ENCODE measurements at regions not wholly inside any gene's neighbourhood (a gene's known extent, or its start where the extent isn't known, plus 50 kb on each side); places are given as distances from the start of the nearest gene placed in this dataset.
"Not testable (repeated sequence)": the region's sequence is repeated elsewhere in the genome, so short reads cannot be mapped to it uniquely, and the experiment has no call there.

- DNase-seq (ENCODE audit: low read depth in 3 of 3) = no peak
Measured at GRCh38 chrX:128780934-128781333, 728.7 kb upstream of the ACTRT1 start.

- DNase-seq (ENCODE audit: low read depth in 3 of 3) = no peak
Measured at GRCh38 chrX:128769495-128769894, 717.3 kb upstream of the ACTRT1 start.

DNA sequence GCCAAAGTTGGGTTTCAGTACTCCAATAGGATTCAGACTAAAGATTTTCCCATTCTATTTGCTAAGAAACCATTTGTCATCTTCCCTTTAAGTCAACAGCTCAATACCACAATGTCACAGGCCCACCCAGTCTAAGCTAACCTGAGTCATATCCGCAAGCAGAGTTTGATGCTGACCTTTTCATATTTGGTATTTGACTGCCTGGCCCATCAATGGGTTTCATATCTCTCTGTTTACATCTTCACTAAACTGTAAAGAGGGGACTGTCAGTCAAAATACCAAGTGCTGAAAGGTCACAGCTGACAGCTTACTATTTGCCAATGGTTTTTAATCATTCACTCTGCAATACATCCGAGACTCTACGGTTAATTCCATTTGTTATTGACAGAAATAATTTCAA, 707.5 kb upstream of the ACTRT1 start:
- DNase-seq (ENCODE audit: low read depth in 3 of 3) = no peak

- DNase-seq (ENCODE audit: low read depth in 3 of 3) = no peak
Measured at GRCh38 chrX:128759177-128759576, 707.0 kb upstream of the ACTRT1 start.

DNA sequence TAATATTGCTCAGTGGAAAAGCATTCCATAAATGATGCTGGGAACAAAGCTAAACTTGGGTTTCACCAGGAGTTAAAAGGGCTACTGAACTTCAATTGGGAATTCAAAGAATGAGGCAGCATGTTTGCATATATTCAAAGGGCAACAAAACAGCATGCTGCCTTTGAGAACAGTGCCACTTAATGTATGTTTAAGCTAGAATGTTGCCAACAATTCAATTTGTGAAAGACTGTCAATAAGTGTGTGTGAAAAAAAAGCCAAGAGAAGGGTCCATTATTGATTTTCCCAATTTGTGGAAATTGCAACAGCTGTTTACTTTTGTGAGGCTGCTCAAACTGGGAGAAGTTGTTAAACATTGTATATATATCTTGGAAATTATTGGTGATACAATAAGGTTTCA, 701.9 kb upstream of the ACTRT1 start:
- DNase-seq (ENCODE audit: low read depth in 3 of 3) = no peak

DNA sequence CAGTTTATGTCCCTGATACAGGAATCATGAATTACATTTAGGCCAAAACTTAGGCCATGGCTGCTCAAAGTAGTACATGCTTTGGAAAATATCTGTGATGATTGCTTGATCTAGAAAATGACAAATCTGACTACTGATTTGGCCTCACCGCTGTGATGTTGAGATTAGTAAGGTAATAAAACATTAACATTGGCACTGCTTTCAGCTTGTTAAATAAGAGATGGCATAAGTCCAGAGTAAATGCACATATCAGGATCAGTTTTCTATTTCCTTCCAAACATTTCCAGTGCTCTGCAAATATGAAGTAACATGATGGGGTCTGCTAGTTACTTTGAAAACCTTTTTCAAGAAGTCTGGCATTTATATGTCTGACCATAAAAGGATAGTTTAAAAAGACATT, 687.3 kb upstream of the ACTRT1 start:
- no peak for DNase-seq (ENCODE audit: low read depth in 3 of 3)

DNA sequence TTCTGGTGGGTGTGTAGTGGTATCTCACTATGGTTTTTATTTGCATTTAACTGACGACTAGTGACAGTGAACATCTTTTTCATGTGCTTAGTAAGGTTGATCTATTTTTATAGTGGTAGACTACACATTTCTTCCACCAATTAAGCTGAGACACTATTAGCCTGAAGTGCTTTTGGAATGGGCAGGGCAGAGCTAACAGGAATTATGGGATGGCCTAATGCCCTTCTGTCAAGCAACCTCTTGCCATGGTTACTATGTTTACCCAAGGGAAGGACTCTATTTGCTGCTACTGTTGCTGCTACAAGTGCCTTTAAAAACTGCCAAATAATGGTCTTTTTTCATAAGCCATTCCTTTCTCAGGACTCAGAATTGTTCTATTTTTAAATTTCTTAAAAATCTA, 676.7 kb upstream of the ACTRT1 start:
- DNase-seq (ENCODE audit: low read depth in 3 of 3) = no peak

DNA sequence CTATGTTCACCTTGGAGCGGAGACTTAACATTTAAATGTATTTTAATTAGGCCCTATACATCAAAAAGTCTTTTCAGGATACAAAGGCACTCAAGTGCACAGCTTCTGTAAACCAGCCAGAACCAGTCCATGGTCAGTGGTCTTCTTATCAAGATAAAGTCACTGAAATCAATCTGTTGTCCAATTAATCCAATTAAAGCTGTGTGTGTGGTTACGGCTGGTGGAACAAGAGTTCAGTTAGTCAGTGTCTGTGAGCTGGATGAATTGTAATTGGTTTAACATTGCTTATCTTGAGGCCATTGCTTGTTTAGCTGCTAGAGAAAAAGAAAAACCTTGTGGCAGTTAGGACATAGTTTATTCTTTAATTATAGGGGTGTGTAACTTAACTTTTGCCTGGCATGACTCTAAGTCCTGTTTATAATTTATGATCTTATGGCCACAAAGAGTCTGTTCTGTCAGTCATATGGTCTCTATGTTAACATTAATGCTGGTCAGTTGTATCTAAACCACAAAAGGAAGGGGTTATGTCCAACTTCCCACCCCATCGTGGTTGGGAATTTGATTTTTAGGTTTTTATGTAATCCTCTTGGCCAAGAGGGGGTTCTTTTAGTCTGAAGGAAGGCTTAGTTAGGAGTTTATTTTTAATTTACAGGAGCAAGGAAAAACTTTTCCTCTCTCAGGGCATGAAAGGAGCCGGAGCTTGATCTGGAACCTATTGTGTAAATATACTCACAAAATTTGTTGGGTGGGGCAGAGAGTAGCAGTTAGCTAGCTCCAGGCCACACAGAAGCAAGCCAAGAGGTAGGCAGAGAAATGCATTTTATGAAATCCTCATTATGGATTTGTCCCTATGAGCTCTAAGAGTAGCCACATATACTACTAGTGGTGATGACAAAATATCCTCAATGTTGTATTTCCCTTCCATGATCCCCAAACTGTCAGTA, 665.7 kb upstream of the ACTRT1 start:
- DNase-seq (ENCODE audit: low read depth in 3 of 3) = no peak

DNA sequence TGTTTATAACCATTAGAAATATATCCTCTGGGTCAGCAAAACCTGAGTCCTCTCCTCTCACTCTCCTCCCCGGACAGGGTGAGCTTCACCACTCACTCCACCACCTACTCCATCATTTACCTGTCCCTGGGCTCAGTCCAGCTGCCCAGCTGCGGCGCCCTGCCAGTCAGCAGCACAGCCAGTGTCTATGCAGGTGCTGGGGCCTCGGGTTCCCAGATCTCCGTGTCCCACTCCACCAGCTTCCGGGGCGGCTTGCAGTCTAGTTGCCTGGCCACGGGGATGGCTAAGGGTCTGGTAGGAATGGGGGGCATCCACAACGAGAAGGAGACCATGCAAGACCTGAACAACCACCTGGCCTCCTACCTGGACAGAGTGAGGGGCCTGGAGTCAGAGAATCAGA, 662.2 kb upstream of the ACTRT1 start:
- DNase-seq (ENCODE audit: low read depth in 3 of 3) = no peak

DNA sequence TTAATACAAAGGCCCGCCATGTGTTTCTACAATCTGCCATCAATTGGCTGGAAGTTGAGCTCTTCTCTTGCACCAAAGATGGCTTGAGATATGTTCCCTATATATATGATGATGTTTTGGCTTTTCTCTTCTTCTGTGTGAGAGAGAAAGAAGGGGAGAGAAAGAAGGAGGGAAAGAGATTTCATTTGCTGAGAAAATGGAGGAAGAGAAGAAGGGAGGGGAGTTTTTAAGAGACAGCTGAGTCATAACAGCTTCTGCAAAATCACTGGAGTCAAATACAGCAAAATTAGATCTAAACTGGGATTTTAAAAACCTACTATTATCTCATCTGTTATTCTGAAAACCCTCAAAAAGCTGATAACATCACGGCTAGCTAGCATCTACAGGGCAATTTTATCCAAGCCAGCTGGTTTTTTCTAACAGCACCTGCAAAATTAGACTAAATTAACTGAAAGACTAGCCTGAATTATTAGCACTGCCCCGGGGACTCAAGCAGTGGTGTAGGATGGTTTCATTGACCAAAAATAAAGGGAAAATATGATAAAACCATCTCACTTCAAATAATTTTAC, 647.6 kb upstream of the ACTRT1 start:
- DNase-seq (ENCODE audit: low read depth in 3 of 3) = no peak

GRCh38 chrX:128698573-128699181, 646.5 kb upstream of the ACTRT1 start:
- DNase-seq (ENCODE audit: low read depth in 3 of 3) = no peak

- no peak for DNase-seq (ENCODE audit: low read depth in 3 of 3)
Measured at GRCh38 chrX:128691872-128692271, 639.7 kb upstream of the ACTRT1 start.

DNA sequence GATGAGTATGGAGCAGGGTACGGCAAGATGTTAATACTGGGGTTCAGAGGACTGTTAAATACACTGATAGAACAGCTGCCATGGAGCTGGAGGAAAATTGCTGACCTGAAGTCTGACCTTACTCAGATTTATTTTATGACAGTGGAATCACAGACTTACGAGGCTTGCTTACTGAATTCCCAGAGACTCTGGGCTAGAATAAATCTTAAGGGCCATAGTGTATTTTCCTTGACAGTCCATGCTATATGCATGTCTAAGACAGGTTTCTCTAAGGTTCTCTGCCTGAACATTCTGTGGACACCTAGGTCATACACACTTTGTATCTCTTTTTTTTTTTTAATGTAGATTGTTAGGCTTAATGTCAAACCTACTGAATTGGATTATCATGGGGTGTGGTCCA, 633.2 kb upstream of the ACTRT1 start:
- no peak for DNase-seq (ENCODE audit: low read depth in 3 of 3)

DNA sequence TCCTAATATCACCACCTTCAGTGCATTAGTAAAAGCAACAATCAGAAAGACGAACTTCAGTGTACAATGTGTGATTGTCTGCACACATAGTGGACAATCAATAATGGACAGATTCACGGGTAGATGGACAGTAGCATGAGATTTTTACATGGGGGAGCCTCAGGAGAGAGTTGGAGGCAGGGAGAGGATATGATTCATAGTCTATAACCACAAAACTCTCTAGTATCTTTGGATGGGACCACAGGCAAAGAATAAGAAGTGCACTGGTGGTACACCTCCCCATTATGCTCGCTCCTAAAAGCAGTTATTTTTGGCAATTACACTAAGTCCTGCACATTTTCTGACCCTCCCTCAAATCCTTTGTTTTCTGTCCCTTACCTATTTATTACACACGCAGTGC, 624.4 kb upstream of the ACTRT1 start:
- DNase-seq (ENCODE audit: low read depth in 3 of 3) = no peak

DNA sequence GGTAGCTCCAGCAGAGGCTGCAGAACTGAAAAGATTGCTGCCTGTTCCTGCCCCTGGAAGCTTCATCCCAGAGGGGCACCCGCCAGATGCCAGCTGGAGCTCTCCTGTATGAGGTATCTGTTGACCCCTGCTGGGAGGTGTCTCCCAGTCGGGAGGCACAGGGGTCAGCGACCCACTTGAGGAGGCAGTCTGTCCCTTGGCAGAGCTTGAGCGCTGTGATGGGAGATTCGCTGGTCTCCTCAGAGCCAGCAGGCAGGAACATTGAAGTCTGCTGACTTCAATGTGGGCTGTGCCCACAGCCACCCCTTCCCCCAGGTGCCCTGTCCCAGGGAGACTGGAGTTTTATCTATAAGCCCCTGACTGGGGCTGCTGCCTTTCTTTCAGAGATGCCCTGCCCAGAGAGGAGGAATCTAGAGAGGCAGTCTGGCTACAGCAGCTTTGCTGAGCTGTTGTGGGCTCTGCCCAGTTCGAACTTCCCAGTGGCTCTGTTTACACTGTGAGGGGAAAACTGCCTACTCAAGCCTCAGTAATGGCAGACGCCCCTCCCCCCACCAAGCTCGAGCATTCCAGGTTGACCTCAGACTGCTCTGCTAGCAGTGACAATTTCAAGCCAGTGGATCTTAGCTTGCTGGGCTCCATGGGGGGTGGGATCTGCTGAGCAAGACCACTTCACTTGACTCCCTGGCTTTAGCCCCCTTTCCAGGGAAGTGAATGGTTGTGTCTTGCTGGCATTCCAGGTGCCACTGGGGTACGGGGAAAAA, 622.3 kb upstream of the ACTRT1 start:
- DNase-seq (ENCODE audit: low read depth in 3 of 3) = not testable (repeated sequence)

- DNase-seq (ENCODE audit: low read depth in 3 of 3) = no peak
Measured at GRCh38 chrX:128664211-128664610, 612.0 kb upstream of the ACTRT1 start.

DNA sequence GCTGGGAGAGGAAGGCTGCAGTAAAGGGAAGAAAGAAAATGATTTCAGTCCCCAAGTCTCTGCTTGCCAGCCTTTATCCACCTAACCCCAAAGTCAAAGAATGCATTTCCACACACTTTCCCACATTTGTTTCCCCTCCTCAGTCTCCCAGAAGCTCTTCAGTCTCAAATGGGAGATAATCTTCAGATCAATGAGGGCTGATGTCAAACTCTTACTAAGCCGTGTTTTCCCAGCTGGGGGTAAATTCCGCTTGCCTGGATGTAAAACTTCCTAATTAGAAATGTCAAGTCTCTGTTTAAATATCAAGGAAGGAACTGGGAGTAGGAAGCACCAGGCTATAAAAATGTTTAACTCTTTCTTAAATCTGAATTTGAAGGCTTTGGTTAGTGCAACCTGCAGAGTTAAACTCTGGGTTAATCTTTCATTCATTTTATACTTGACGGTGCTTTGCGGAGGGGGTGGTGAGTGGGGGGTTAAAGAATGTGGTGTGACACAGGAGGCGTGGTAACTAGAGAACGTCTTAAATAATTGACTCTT, 601.4 kb upstream of the ACTRT1 start:
- no peak for DNase-seq (ENCODE audit: low read depth in 3 of 3)

DNA sequence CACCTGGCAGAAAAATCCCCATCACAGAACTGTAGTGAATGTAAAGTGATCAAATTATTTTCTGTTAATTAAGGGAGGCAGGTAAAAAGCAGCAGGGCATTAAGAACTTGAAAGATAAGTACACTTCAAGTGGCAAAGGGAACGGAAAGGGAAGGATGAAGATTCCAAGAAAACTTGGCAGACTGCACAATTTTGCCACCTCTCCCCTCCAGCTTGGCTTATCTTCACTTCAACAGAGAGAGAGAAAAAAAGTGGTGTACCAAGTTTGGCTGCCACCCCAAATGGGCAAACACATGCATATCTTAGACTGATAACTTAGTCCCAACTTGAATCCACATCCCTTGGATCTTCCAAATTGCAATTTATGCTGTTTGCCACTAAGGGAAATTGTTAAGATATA, 598.1 kb upstream of the ACTRT1 start:
- DNase-seq (ENCODE audit: low read depth in 3 of 3) = no peak

GRCh38 chrX:128634754-128635153, 582.6 kb upstream of the ACTRT1 start:
- no peak for DNase-seq (ENCODE audit: low read depth in 3 of 3)

DNA sequence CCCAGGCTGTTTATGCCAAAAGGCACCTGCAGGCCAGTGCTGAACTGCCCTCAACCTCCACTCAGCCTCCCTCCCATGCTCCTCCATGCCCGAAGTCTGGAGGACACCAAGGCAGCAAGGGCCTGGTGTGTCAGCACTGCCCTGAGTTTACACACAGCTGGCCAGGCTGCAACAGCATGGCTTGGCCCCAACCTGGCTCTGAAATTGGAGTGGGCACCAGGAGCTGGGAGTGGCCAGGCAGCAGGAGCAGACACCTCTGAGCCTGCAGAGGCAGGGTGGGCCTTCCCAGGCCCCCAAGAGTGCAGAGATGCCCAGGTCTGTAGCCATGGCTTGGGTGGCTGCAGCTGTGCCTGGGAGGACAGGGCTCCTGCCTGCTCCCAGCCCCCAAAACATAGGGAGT, 571.2 kb upstream of the ACTRT1 start:
- no peak for DNase-seq (ENCODE audit: low read depth in 3 of 3)

DNA sequence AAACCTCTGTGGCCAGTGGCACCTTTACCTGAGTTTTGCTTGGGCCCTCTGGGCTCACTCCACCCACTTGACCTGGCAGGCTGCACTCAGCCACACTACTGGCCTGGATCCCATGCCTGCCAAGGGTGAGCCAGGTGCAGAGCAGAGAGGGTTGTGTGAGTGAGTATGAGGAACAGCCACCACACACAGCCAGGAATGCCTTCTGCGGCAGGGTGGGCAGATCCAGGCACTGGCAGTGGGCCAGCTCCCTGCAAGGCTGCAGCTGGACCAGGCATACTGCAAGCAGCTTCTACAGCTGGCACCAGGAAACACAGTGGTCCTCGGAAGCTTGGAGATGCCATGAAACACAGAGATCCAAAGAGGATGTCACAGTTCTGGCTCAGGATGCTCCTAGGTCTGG, 570.1 kb upstream of the ACTRT1 start:
- no peak for DNase-seq (ENCODE audit: low read depth in 3 of 3)

DNA sequence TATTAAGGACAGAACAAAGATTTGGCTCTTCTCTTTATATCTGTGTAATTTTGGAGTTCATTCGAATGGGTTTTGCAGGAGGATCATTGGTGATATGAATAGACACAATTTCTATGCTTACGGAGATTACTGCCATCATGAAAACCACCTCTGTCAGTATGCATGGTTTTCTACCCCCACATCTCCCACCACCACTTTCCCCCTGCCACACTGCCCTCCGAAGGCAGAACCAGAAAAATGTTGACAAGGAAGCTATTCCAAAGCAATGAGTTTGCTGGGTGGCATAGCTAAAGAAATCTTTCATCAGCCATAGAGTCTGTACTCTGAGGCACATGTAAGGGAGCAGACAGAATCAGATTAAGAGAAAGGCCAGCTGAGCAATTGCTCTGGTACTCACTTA, 567.3 kb upstream of the ACTRT1 start:
- DNase-seq (ENCODE audit: low read depth in 3 of 3) = no peak

Measured in stimulated activated CD4-positive, alpha-beta T cell treated with anti-CD3 and anti-CD28 coated beads, TNF-alpha, amount 100 ng/mL, for 48 hours (primary cell).